GM13976 (cell line): ENCODE measurements at regions not wholly inside any gene's neighbourhood (a gene's known extent, or its start where the extent isn't known, plus 50 kb on each side); places are given as distances from the start of the nearest gene placed in this dataset.

Experiments used
- DNase-seq: peaks from one replicate; pipeline ENCODE4 v3.0.0; 2012; ENCODE audit warnings: low spot score
- in situ Hi-C: fragments of 300-500 bp; cut with MboI; formaldehyde crosslinking; loops from one replicate; pipeline ENCODE4 v1.12.0; 2022; ENCODE audit warnings: low sequenced_read_pairs, mixed read lengths, inconsistent platforms; ENCODE audit not compliant: unreplicated experiment
- TF ChIP-seq, protein P1 (sequence below): IDR thresholded peaks from 2 replicates; pipeline ENCODE4 v1.5.1; 2012; ENCODE audit warnings: borderline replicate concordance, mild to moderate bottlenecking; ENCODE audit not compliant: insufficient read depth; ENCODE audit errors: extremely low read depth, missing control alignments, control extremely low read depth

DNA sequence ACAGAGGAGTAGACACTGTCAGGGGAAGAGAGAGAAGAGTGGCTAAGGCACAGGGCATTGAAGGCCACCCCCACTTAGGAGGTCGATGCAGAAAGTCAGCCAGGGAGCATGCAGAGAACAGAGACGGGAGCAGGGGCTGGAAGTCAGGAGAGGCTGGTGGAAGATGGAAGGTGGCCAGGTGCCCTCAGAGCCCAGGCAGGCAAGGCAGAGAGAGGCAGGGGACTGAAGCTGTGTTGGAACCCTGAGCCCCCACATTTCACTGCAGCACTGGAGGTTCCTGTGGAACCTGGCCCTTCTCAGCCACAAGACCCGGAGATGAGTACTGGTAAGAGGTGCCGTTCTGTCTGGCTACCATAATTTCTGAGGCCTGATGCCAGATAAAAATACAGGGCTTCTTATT is 238.3 kb upstream of the NCAM1 start:
- in situ Hi-C loops = no loop called here
- TF ChIP-seq, protein P1, sequence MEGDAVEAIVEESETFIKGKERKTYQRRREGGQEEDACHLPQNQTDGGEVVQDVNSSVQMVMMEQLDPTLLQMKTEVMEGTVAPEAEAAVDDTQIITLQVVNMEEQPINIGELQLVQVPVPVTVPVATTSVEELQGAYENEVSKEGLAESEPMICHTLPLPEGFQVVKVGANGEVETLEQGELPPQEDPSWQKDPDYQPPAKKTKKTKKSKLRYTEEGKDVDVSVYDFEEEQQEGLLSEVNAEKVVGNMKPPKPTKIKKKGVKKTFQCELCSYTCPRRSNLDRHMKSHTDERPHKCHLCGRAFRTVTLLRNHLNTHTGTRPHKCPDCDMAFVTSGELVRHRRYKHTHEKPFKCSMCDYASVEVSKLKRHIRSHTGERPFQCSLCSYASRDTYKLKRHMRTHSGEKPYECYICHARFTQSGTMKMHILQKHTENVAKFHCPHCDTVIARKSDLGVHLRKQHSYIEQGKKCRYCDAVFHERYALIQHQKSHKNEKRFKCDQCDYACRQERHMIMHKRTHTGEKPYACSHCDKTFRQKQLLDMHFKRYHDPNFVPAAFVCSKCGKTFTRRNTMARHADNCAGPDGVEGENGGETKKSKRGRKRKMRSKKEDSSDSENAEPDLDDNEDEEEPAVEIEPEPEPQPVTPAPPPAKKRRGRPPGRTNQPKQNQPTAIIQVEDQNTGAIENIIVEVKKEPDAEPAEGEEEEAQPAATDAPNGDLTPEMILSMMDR = no peak

DNA sequence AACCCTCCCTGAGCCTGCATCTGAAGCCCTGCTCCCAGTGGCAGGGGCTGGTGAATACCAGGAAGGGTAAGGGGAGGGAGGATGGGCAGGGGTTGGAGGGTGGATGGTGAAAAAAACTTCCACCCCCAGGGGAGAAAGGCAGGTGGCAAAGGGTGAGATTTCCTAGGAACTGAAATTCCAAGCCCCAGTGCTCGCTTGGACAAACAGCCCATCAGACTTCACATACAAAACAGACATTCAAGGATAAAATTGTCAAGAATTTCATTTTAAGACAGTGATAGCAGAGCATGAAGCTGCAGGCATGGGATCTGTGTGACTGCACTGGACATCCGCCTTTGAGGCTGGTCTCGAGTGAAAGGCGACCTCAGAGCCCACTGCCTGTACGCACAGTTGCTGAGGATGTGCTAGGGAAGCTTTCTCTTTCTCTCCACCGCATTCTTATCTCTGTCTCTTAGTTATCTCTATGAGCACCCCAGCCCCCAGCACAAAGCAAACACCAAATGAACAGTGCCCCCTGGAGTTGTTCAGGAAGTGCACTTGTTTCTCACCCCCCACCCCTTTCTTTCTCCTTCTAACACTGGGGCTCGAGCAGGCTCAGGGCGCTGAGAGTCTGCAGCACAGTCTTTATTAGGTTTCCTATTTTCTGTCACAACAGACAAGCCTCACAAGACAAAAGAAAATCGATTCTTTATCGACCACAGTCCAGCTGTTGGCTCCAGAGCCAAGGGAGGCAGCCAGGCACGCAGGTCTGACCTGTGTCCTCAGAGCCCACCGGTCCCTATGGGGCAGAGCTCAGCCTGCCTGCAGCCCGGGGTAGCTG is 237.3 kb upstream of the NCAM1 start:
- no peak for DNase-seq
- TF ChIP-seq, protein P1 = no peak
- in situ Hi-C loops = no loop called here

More for the DNA sequence above, 238.3 kb upstream of the NCAM1 start:
- no peak for DNase-seq

DNA sequence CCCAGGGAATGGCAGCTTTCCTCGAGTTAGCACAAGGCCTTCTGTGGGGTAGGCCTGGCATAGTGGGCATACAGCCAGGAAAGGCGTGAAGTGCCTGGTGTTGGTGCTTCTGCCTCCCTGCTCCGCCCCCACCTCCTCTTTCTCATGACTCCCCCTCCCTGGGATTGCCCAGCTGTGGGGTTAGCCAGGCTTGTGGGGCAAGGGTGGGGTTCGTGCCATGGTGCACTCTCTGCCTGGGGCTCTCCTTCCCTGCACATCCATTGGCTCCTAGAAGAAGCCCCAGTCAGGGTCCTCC is 236.8 kb upstream of the NCAM1 start:
- TF ChIP-seq, protein P1 = no peak
- DNase-seq = no peak
- in situ Hi-C loops = no loop called here

DNA sequence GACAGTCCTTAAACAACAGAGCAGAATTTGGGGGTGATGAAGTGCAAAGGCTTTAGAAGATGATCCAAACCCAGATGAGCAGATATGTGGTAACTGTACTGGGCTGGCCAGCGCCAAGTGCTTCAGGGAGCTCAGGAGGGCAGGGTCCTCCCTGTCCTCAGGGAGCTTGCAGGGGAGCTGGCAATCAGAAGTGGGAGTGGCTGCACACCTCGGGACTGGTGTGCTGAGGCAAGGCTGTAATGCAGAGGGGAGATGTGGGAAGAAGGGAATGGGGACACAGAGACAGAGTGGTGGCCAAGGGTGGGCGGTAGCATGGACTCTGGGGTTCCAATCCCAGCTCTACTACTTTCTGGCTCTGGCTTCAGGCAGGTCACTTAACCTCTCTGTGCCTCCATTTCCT is 235.6 kb upstream of the NCAM1 start:
- TF ChIP-seq, protein P1 = no peak
- no peak for DNase-seq
- in situ Hi-C loops = no loop called here

DNA sequence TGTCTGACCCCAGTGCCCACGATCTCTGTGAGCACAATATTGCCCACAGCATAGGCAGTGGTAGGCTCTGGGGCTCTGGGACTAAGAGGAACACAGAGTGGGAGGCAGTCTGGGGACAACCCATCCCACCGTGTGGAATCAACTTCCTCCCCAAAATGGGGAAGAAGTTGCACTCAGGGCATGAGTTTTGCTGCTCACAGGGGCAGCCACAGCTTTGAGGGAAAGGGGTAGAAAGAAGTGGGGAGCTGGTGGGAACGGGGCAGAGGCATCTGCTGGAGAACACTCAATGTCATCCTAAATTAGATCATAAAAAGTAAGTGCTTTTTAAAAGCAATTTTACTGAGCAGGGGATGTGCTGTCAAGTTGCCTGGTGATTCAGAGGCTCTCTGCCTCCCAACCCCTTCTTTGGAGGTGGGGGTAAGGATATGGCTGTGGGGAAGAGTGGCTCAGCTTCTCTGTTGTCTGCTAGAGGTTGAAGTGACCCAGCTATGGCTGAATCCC is 233.8 kb upstream of the NCAM1 start:
- in situ Hi-C loops = no loop called here
- TF ChIP-seq, protein P1 = no peak
- DNase-seq = no peak

DNA sequence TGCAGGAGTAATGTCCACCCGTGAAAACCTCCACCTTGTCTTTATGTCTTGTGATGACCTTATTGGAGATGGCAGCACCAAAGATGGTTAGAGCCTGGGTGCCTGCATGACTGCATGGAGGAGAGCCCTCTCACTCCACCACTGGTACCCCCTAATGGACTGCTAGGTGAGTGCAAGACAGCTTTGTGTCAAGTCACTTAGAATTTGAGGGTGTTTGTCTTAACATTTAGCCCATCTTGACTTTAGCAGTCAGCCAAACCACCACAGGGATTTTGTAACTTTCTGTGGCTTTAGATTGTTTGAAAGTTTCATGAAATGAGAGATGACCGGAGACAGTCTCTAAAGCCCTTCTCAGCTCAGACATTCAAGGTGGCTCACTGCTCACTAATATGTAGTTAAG is 232.9 kb upstream of the NCAM1 start:
- in situ Hi-C loops = no loop called here
- DNase-seq = no peak
- TF ChIP-seq, protein P1 = no peak

DNA sequence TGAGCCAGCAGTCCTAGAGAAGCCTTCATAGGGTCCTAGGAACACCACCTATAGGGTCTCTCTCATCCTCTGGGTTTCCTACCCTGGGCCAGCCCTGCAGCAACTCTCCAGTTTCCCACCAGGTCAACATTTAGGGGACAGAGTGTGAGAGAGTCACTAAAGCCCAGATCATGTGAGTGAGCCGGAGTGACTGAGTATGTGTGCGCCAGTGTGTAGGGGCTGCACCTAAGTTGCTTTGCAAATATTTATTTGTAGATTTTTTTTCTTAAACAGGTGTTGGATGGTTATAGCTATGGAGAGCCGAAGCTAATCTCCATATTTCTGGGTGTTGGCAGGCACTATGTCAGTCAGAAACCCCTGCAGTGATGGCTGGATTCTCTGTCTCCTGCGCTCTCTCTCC is 232.5 kb upstream of the NCAM1 start:
- DNase-seq = no peak
- in situ Hi-C loops = no loop called here
- TF ChIP-seq, protein P1 = no peak
